AG08396 (cell line): ENCODE measurements at regions not wholly inside any gene's neighbourhood (a gene's known extent, or its start where the extent isn't known, plus 50 kb on each side); places are given as distances from the start of the nearest gene placed in this dataset.
"Not testable (repeated sequence)": the region's sequence is repeated elsewhere in the genome, so short reads cannot be mapped to it uniquely, and the experiment has no call there.

ENCODE experiments used
- DNase-seq: peaks from one replicate; pipeline ENCODE4 v3.0.0; 2012; ENCODE audit warnings: low spot score, mixed read lengths

- DNase-seq, result no peak
These were observed 260.5 kb upstream of the ANXA10 start for GRCh38 chr4:167831855-167832254.

GRCh38 chr4:167838686-167839085, 253.7 kb upstream of the ANXA10 start:
- no peak for DNase-seq

GRCh38 chr4:167842487-167842886, 249.8 kb upstream of the ANXA10 start:
- DNase-seq, result no peak

- DNase-seq, result no peak
These were observed 237.5 kb upstream of the ANXA10 start for GRCh38 chr4:167854881-167855280.

- not testable (repeated sequence) for DNase-seq
These were observed 234.2 kb upstream of the ANXA10 start for GRCh38 chr4:167858127-167858526.

GRCh38 chr4:167867191-167867590, 225.1 kb upstream of the ANXA10 start:
- no peak for DNase-seq

GRCh38 chr4:167868163-167868562, 224.2 kb upstream of the ANXA10 start:
- DNase-seq, result no peak

GRCh38 chr4:167873496-167873895, 218.8 kb upstream of the ANXA10 start:
- no peak for DNase-seq

- DNase-seq, result not testable (repeated sequence)
These were observed 216.2 kb upstream of the ANXA10 start for GRCh38 chr4:167876091-167876490.

- DNase-seq, result not testable (repeated sequence)
These were observed 214.5 kb upstream of the ANXA10 start for GRCh38 chr4:167877826-167878225.

- no peak for DNase-seq
These were observed 209.1 kb upstream of the ANXA10 start for GRCh38 chr4:167883266-167883665.

GRCh38 chr4:167885071-167885470, 207.3 kb upstream of the ANXA10 start:
- DNase-seq, result no peak

- DNase-seq, result no peak
These were observed 206.5 kb upstream of the ANXA10 start for GRCh38 chr4:167885872-167886271.

GRCh38 chr4:167887726-167888125, 204.6 kb upstream of the ANXA10 start:
- DNase-seq, result no peak

GRCh38 chr4:167890226-167890625, 202.1 kb upstream of the ANXA10 start:
- DNase-seq, result no peak

GRCh38 chr4:167893531-167893930, 198.8 kb upstream of the ANXA10 start:
- DNase-seq, result no peak

GRCh38 chr4:167896260-167896659, 196.1 kb upstream of the ANXA10 start:
- not testable (repeated sequence) for DNase-seq

GRCh38 chr4:167897116-167897515, 195.2 kb upstream of the ANXA10 start:
- peak; percentile 7 for DNase-seq

- no peak for DNase-seq
These were observed 189.0 kb upstream of the ANXA10 start for GRCh38 chr4:167903291-167903721.

GRCh38 chr4:167906851-167907250, 185.5 kb upstream of the ANXA10 start:
- no peak for DNase-seq

- DNase-seq, result no peak
These were observed 183.5 kb upstream of the ANXA10 start for GRCh38 chr4:167908816-167909215.

- not testable (repeated sequence) for DNase-seq
These were observed 179.8 kb upstream of the ANXA10 start for GRCh38 chr4:167912535-167912934.

GRCh38 chr4:167918077-167918476, 174.3 kb upstream of the ANXA10 start:
- DNase-seq, result no peak

GRCh38 chr4:167930166-167930565, 162.2 kb upstream of the ANXA10 start:
- DNase-seq, result no peak

GRCh38 chr4:167934216-167934615, 158.1 kb upstream of the ANXA10 start:
- DNase-seq, result no peak
